Breast epithelium (tissue), 3 donors: ENCODE measurements at regions not wholly inside any gene's neighbourhood (a gene's known extent, or its start where the extent isn't known, plus 50 kb on each side); places are given as distances from the start of the nearest gene placed in this dataset.

Experiments
- POLR2A ChIP-seq: fragments of 450-650 bp; IDR thresholded peaks from one replicate; pipeline ENCODE4 v1.6.1; 2016; ENCODE audit warnings: antibody characterized with exemption, mild to moderate bottlenecking, moderate library complexity
- POLR2AphosphoS5 ChIP-seq, 3 donors: sonication (generic); formaldehyde crosslinking; IDR thresholded peaks; one replicate each; pipeline ENCODE4 v1.6.1; 2017; ENCODE audit warnings: antibody characterized with exemption in 3 of 3

DNA sequence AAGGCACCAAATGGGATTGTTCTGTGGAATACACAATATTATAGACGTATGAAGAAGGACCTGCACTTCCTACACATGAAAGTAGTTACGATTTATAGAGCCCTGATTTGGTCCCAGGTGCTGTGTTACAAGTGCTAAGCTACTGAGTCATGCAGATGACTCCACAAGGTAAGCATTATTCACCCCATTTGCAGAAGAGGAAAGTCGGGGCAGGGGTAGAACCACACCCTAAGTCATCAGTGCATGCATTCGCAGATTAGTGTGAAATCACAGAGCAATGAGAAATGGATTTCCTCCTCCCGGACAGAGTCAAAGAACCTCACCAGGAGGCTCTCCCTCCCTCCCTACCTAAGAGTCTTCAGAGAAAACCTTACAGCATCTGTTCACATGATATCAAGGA lies 279.5 kb downstream of the LRFN2 start:
- no peak for TF ChIP-seq POLR2A
- no peak for TF ChIP-seq POLR2AphosphoS5 (IDR thresholded peaks at IDR 0.05)
